Activated CD4-positive, alpha-beta T cell treated with anti-CD3 and anti-CD28 coated beads for 36 hours (primary cell): ENCODE measurements at regions not wholly inside any gene's neighbourhood (a gene's known extent, or its start where the extent isn't known, plus 50 kb on each side); places are given as distances from the start of the nearest gene placed in this dataset.

Experiments used
- ATAC-seq: fragments of 200-7000 bp; cut with Tn5 transposase; one replicate; pipeline ENCODE4 v1.10.0; 2021; ENCODE audit warnings: mild to moderate bottlenecking, moderate library complexity
- CTCF ChIA-PET: fragments of 350-600 bp; sonication (Branson Sonifier 250); formaldehyde crosslinking; loops from one replicate; lab custom pipeline; 2021; ENCODE audit warnings: antibody characterized with exemption; lab: Charles Lee
- POLR2A ChIA-PET: fragments of 350-600 bp; sonication (Branson Sonifier 250); formaldehyde crosslinking; loops from one replicate; lab custom pipeline; 2021; ENCODE audit warnings: antibody characterized with exemption, inconsistent platforms; lab: Charles Lee
- DNase-seq: peaks from one replicate; pipeline ENCODE4 v3.0.0-alpha.2; 2020
- H3K27ac Mint-ChIP-seq: one replicate; pipeline ENCODE4 v1.8.0; 2021; ENCODE audit warnings: mixed read lengths
- H3K27me3 Mint-ChIP-seq: one replicate; pipeline ENCODE4 v1.8.0; 2021; ENCODE audit warnings: mixed read lengths
- H3K36me3 Mint-ChIP-seq: one replicate; pipeline ENCODE4 v1.8.0; 2021; ENCODE audit warnings: low read depth, mixed read lengths
- H3K4me1 Mint-ChIP-seq: one replicate; pipeline ENCODE4 v1.8.0; 2021; ENCODE audit warnings: mixed read lengths
- H3K4me3 Mint-ChIP-seq: one replicate; pipeline ENCODE4 v1.8.0; 2021; ENCODE audit warnings: mild to moderate bottlenecking, moderate library complexity, mixed read lengths
- H3K9me3 Mint-ChIP-seq: one replicate; pipeline ENCODE4 v1.8.0; 2021; ENCODE audit warnings: low read depth, mixed read lengths
- intact Hi-C, 2 experiments: fragments of 100-400 bp; cut with DNase I in 1 of 2; cut with micrococcal nuclease in 1 of 2; formaldehyde crosslinking; loops; one replicate each; pipeline versions ENCODE4 v1.14.2 to v1.15.1; 2022 to 2024; cut with DNase I, micrococcal nuclease

DNA sequence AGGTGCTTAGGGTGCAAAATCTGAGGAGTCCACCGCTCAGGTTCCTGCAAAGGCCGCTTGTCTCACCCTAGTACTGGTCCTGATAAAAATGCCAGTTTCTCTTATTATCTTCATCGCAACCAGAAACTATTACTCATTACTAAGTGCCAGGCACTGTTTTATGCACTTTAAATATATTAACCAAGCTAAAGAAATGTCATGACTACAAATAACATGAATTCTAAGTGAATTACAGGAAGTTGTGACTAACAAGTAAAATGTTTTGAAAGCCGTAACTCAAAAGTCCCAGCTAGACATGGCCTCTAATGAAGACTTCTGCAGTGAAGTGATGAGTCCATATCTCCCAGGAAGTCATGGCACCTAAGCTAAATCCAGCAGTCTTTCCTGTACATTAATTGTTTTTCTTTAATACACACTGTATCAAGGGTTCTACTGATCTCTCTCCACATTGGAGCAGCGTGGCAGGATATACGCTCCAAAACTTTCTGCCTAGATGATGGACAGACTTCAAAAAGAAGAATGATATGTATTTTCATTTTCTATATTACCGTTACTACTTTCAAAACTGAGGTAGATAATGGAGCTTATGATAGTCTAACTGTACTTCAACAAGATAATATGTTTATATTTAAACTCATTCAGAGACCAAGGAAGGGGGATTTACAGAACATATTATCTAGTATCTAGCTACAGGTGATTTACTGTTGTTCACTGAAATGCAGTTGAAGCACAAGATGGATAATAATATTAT lies 117.3 kb upstream of the ARID2 start:
- no peak overlapping the region for H3K27ac Mint-ChIP-seq
- peak; percentile 33 for ATAC-seq
- CTCF ChIA-PET: interaction anchor here (0.6 to 1.5 kb wide), 4 partner anchors 12 to 113 kb away, joined by 3 to 4 read pairs (median 3); no protein-coding TSS in a partner anchor

DNA sequence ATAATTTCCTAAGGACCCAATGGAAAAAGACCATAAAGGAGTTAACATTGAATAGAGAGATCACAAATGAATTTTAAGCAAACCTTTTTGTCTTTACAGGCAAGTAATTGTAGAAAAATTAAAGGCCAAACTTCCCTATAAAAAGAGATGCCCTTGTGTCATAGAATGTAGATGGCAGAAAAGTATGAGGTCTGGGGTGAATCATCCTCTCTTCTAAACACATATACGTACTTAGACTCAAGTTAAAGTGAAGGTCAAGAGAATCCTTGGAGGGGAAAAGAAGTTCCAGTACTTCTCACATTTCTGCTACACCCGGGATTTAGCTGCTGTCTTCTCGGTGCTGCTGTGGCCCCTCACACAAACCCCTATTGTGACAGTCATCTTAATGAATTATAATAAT lies 116.2 kb upstream of the ARID2 start:
- CTCF ChIA-PET: no interaction called here
- no peak overlapping the region for H3K4me3 Mint-ChIP-seq
- H3K27ac Mint-ChIP-seq: no peak overlapping the region
- intact Hi-C loops: no loop called here
- ATAC-seq (no peak), DNase-seq (no peak)
- H3K4me1 Mint-ChIP-seq: peaks cover 7% of the 10 kb centered on the region
- no peaks in the 10 kb centered on the region for H3K36me3 Mint-ChIP-seq
- peaks cover 4% of the 10 kb centered on the region for H3K27me3 Mint-ChIP-seq
- no peaks in the 10 kb centered on the region for H3K9me3 Mint-ChIP-seq
- POLR2A ChIA-PET: no interaction called here

More for the DNA sequence above, 117.3 kb upstream of the ARID2 start:
- POLR2A ChIA-PET: no interaction called here
- Mint-ChIP-seq H3K27me3 (peaks cover 4% of the 10 kb centered on the region), H3K4me1 (peaks cover 7% of the 10 kb centered on the region), H3K4me3 (no peak overlapping the region), H3K9me3 (no peaks in the 10 kb centered on the region), H3K36me3 (no peaks in the 10 kb centered on the region)
- DNase-seq: no peak
- intact Hi-C loops: no loop called here

DNA sequence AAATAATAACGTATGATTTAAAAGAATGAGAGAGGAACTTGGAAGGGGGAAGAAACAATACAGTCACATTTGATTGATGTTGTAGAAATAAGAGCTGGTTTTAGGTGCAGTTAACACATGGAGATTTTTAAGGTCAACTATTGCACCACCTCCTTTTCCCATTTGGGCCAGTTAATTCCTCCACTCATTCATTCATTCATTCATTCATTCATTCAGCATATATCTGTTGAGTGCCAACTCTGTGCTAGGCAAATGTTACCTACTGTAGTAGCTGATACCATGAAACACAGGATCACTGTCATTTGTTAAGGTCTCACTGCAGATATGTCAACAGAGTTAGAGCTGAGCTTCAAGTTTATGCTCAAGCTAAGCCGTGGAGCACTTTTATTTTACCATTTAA lies 115.7 kb upstream of the ARID2 start:
- Mint-ChIP-seq H3K36me3 (no peaks in the 10 kb centered on the region), H3K27me3 (peaks cover 4% of the 10 kb centered on the region)

DNA sequence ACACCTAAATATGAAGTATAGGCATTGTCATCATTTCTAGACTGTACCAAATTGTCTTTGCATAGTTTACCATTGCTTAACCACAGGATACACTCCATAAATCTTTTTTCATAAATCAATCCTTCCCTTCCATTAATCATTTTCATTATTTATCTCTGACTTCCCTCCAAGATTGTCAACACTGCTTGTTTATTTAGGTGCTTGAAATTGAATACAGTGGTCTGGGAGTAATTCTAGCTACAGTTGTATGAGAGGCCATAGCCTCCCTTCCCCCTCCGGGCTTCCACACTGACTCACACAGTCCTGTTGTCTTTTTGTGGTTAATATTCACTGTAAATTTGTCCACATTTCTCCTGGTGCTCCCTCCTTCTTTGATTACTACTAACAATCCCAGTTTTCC lies 114.2 kb upstream of the ARID2 start:
- intact Hi-C loops: no loop called here
- Mint-ChIP-seq H3K4me3 (no peak overlapping the region), H3K36me3 (no peaks in the 10 kb centered on the region), H3K27me3 (peaks cover 3% of the 10 kb centered on the region), H3K27ac (no peak overlapping the region), H3K4me1 (peaks cover 7% of the 10 kb centered on the region), H3K9me3 (no peaks in the 10 kb centered on the region)
- DNase-seq (no peak), ATAC-seq (no peak)
- ChIA-PET POLR2A (interaction anchor here (0.6 kb wide), 1 partner anchor 13 kb away, joined by 3 read pairs; no protein-coding TSS in a partner anchor), CTCF (interaction anchor here (0.6 kb wide), 1 partner anchor 753 kb away, joined by 3 read pairs; no protein-coding TSS in a partner anchor)

More for the DNA sequence above, 115.7 kb upstream of the ARID2 start:
- no peak for ATAC-seq
- no peak for DNase-seq
- Mint-ChIP-seq H3K4me3 (no peak overlapping the region), H3K9me3 (no peaks in the 10 kb centered on the region), H3K27ac (no peak overlapping the region), H3K4me1 (peaks cover 7% of the 10 kb centered on the region)
- CTCF ChIA-PET: interaction anchor here (1.2 kb wide), 1 partner anchor 106 kb away, joined by 3 read pairs; no protein-coding TSS in a partner anchor
- POLR2A ChIA-PET: no interaction called here
- intact Hi-C loops: no loop called here

DNA sequence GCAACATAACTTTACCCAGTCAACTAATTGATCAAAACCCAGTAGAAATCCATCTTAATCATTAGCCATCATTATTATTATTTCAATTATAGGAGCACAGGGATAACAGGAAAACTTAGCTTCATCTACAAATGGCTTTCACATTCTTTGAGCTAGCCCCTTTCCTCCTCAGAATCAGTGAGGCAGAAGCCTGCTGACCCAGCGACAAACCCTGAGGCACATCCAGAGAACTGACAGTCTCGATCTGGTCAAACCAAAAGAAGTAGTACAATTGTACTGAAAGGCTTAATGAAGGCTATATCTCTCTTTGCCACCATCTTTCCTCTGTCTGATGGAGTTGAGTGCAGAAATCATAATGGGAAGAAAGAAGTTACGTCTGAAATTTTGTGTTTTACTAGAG lies 109.8 kb upstream of the ARID2 start:
- no peak overlapping the region for H3K4me3 Mint-ChIP-seq
- ChIA-PET CTCF (no interaction called here), POLR2A (no interaction called here)
- H3K4me1 Mint-ChIP-seq: no peaks in the 10 kb centered on the region
- peaks cover 3% of the 10 kb centered on the region for H3K9me3 Mint-ChIP-seq
- intact Hi-C loops: loop anchor here in 1 of 2 experiments (1.0 kb wide), 1 partner anchor 56 kb away; no protein-coding TSS in a partner anchor
- DNase-seq (no peak), ATAC-seq (no peak)
- peaks cover 12% of the 10 kb centered on the region for H3K27me3 Mint-ChIP-seq
- H3K36me3 Mint-ChIP-seq: no peaks in the 10 kb centered on the region
- no peak overlapping the region for H3K27ac Mint-ChIP-seq

DNA sequence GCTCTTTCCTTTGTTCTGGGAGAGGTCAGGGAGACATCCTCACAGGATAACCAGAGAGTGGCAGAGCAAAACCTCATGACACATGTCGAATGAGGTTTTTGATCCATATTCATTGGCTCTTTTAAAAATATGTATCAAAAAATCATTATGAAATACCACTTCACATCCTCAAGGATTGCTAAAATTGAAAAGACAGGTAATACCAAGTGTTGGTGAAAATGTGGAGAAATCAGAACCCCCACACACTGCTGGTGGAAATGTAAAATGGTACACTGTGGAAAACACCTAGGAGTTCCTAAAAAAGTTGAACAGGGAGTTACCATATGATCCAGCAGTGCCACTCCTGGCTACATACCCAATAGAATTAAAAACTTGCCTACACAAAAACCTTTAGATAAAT lies 107.8 kb upstream of the ARID2 start:
- ChIA-PET POLR2A (no interaction called here), CTCF (no interaction called here)
- intact Hi-C loops: no loop called here
- H3K9me3 Mint-ChIP-seq: peaks cover 3% of the 10 kb centered on the region
- H3K27ac Mint-ChIP-seq: no peak overlapping the region
- no peaks in the 10 kb centered on the region for H3K36me3 Mint-ChIP-seq
- no peaks in the 10 kb centered on the region for H3K4me1 Mint-ChIP-seq
- H3K27me3 Mint-ChIP-seq: peaks cover 12% of the 10 kb centered on the region
- ATAC-seq (no peak), DNase-seq (no peak)
- no peak overlapping the region for H3K4me3 Mint-ChIP-seq

DNA sequence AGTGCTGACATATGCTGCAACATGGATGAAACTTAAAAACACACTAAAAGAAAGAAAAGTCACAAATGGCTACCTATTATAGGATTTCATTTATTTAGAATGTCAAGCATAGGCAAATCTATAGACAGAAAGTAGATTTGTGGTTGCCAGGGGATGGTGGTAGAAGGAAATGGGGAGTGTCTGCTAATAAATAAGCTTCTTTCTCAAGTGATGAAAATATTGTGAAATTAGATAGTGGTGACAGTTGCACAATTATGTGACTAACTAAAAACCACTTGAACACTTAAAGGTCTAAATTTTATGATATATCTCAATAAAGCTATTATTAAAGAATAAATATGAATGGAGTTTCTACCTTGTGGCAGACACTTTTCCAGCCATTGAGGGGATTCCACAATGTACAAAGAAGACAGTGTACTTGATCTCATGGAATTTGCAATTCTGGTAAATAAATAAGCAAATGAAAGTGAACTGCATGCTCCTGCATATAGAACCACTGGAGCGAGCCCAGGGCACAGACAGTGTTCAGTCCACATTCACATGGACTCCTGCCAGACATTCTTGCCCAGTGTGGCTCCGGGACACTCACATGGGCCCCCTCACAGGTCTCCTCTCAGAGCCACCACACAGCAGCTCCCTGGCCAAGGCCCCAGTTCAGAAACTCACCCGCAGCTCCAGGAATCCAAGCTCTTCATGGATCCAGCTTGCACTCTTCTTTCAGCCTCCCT lies 107.1 kb upstream of the ARID2 start:
- no peak overlapping the region for H3K4me3 Mint-ChIP-seq
- peaks cover 10% of the 10 kb centered on the region for H3K27me3 Mint-ChIP-seq
- intact Hi-C loops: no loop called here
- no peak for DNase-seq
- ChIA-PET POLR2A (no interaction called here), CTCF (interaction anchor here (0.7 kb wide), 1 partner anchor 9 kb away, joined by 3 read pairs; no protein-coding TSS in a partner anchor)
- H3K36me3 Mint-ChIP-seq: no peaks in the 10 kb centered on the region
- H3K4me1 Mint-ChIP-seq: no peaks in the 10 kb centered on the region
- peaks cover 3% of the 10 kb centered on the region for H3K9me3 Mint-ChIP-seq
- no peak for ATAC-seq
- no peak overlapping the region for H3K27ac Mint-ChIP-seq

DNA sequence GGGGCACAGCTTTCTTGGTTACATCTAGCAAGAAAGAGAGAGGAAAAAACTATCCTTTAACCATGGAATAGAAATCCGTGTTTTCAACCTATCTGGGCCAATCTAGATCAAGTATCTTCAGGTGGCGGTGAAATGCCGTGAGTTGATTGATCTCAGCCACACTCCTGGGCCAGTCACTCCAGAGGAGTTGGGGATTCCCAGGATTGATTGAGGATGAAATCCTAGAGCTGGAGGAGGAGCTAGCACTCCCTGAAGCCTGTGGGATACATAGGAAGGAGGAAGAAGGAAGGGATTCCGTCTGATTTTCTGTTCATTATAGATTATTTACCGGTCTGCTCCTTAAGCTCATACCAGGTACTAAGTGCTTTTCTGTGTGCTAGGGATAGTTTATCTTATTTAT lies 106.3 kb upstream of the ARID2 start:
- intact Hi-C loops: no loop called here
- DNase-seq (no peak), ATAC-seq (no peak)
- ChIA-PET CTCF (interaction anchor here (0.7 kb wide), 1 partner anchor 8 kb away, joined by 3 read pairs; no protein-coding TSS in a partner anchor), POLR2A (no interaction called here)
- H3K27ac Mint-ChIP-seq: no peak overlapping the region
- H3K27me3 Mint-ChIP-seq: peaks cover 10% of the 10 kb centered on the region
- no peaks in the 10 kb centered on the region for H3K4me1 Mint-ChIP-seq
- peaks cover 3% of the 10 kb centered on the region for H3K9me3 Mint-ChIP-seq
- H3K36me3 Mint-ChIP-seq: no peaks in the 10 kb centered on the region
- no peak overlapping the region for H3K4me3 Mint-ChIP-seq

DNA sequence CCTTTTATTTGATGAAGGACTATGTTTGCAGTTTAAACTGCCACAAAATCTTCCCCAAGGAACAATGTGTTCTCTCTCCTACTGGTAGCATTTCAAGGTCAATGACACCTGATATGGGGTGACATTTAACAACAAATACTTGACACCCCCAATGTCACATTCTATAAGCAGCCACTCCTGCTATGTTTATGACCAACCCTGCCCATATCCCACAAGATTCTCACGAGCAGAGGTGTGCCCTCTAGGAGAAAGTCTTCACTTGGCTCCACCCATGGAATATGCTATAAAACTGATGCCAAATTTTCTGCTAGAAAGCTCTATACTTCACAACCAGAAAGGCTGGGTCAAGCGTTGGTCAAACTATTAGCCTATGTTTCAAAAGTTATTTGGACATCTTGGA lies 105.6 kb upstream of the ARID2 start:
- no peak overlapping the region for H3K27ac Mint-ChIP-seq
- ChIA-PET POLR2A (no interaction called here), CTCF (no interaction called here)
- ATAC-seq: no peak
- intact Hi-C loops: no loop called here
- H3K9me3 Mint-ChIP-seq: peaks cover 3% of the 10 kb centered on the region
- no peaks in the 10 kb centered on the region for H3K4me1 Mint-ChIP-seq
- no peak overlapping the region for H3K4me3 Mint-ChIP-seq
- no peaks in the 10 kb centered on the region for H3K36me3 Mint-ChIP-seq
- H3K27me3 Mint-ChIP-seq: peaks cover 13% of the 10 kb centered on the region
- DNase-seq: no peak

DNA sequence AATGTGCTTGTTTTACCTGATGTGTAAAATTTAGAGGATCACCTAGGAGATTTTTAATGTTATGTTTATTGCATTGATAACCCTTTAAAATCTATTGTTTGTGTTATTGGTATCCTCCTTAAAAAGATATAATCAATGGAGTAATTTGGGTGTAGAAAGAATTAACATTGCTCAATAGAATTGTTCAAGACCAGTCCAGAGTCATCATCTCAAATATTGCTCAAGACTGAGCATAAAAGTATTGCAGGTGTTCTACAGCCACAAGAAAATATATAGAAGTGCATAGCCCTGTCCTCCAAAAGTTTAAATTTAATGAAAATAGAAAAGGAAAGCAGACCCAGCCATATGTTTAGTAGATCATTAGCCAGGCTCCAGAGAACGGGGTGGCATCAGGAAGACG lies 102.5 kb upstream of the ARID2 start:
- H3K27ac Mint-ChIP-seq: no peak overlapping the region
- intact Hi-C loops: no loop called here
- POLR2A ChIA-PET: no interaction called here
- ATAC-seq (no peak), DNase-seq (no peak)
- no peaks in the 10 kb centered on the region for H3K36me3 Mint-ChIP-seq
- H3K4me1 Mint-ChIP-seq: no peaks in the 10 kb centered on the region
- H3K4me3 Mint-ChIP-seq: no peak overlapping the region
- H3K9me3 Mint-ChIP-seq: no peaks in the 10 kb centered on the region
- CTCF ChIA-PET: interaction anchor here (0.7 kb wide), 1 partner anchor 14 kb away, joined by 3 read pairs; no protein-coding TSS in a partner anchor
- H3K27me3 Mint-ChIP-seq: peaks cover 10% of the 10 kb centered on the region

DNA sequence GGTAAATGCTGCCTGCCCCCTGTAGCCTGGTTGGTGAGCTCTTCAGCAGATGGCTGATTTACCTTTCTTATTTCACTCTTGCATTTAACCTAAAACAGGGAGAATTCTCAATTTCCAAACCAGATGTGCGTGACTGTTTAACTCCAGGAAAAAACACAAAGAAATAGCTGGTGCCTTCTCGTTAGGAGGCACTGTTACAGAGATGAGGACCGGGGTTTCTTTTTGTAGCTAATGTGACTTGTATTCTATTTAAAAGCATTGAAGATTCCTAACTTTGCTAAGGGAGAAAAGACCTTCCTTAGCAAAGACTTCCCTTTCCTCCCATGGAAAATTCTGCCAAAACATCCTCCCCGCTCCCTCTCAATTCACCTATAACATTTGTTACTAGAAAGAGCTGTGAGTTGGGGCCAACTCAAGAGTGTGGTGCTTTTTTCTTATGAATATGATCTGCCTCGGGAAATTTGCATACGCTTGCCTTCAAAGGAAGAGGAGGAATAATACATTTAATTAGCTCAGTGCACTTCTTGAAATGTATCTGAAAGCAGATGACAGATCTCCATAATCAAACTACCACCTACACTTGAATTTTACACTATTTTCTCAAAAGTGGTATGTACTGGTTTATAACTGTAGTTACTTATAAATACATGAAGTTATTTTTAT lies 102.0 kb upstream of the ARID2 start:
- ChIA-PET POLR2A (no interaction called here), CTCF (interaction anchor here (0.7 to 1.5 kb wide), 2 partner anchors 13 to 83 kb away, joined by 3 to 4 read pairs; no protein-coding TSS in a partner anchor)
- DNase-seq (no peak), ATAC-seq (no peak)
- no peak overlapping the region for H3K27ac Mint-ChIP-seq
- intact Hi-C loops: no loop called here
- no peaks in the 10 kb centered on the region for H3K9me3 Mint-ChIP-seq
- peaks cover 10% of the 10 kb centered on the region for H3K27me3 Mint-ChIP-seq
- H3K36me3 Mint-ChIP-seq: no peaks in the 10 kb centered on the region
- no peaks in the 10 kb centered on the region for H3K4me1 Mint-ChIP-seq
- H3K4me3 Mint-ChIP-seq: no peak overlapping the region
